Upper lobe of left lung (tissue), 4 donors: ENCODE measurements at regions not wholly inside any gene's neighbourhood (a gene's known extent, or its start where the extent isn't known, plus 50 kb on each side); places are given as distances from the start of the nearest gene placed in this dataset.

Experiments used
- EP300 ChIP-seq, 4 donors: sonication (generic); formaldehyde crosslinking; IDR thresholded peaks; one replicate each; pipeline ENCODE4 v1.5.1; 2017; ENCODE audit warnings: antibody characterized with exemption in 4 of 4, control low read depth in 2 of 4
- POLR2A ChIP-seq, 4 donors: fragments of 450-650 bp; IDR thresholded peaks; one replicate each; pipeline ENCODE4 v1.5.1; 2016 to 2017; ENCODE audit warnings: antibody characterized with exemption in 4 of 4, mild to moderate bottlenecking in 2 of 4
- TF ChIP-seq, protein P1 (sequence below), 6 experiments: fragments of 450-650 bp in 4 of 6; fragments of 200-600 bp in 2 of 6; sonication (generic) in 2 of 6; IDR thresholded peaks; one replicate each; pipeline ENCODE4 v1.5.1; 2016 to 2019; ENCODE audit warnings: antibody characterized with exemption in 6 of 6

- TF ChIP-seq, protein P1, sequence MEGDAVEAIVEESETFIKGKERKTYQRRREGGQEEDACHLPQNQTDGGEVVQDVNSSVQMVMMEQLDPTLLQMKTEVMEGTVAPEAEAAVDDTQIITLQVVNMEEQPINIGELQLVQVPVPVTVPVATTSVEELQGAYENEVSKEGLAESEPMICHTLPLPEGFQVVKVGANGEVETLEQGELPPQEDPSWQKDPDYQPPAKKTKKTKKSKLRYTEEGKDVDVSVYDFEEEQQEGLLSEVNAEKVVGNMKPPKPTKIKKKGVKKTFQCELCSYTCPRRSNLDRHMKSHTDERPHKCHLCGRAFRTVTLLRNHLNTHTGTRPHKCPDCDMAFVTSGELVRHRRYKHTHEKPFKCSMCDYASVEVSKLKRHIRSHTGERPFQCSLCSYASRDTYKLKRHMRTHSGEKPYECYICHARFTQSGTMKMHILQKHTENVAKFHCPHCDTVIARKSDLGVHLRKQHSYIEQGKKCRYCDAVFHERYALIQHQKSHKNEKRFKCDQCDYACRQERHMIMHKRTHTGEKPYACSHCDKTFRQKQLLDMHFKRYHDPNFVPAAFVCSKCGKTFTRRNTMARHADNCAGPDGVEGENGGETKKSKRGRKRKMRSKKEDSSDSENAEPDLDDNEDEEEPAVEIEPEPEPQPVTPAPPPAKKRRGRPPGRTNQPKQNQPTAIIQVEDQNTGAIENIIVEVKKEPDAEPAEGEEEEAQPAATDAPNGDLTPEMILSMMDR (IDR thresholded peaks at IDR 0.05), result no peak
- TF ChIP-seq EP300 (IDR thresholded peaks at IDR 0.05), result no peak
- TF ChIP-seq POLR2A (IDR thresholded peaks at IDR 0.05), result no peak
Measured at GRCh38 chr2:144708626-144709025, 188.7 kb upstream of the ZEB2 start.
